ENCODE measurements at regions not wholly inside any gene's neighbourhood (a gene's known extent, or its start where the extent isn't known, plus 50 kb on each side); places are given as distances from the start of the nearest gene placed in this dataset.

GRCh38 chr1:89451011-89451410, 73.6 kb upstream of the LRRC8B start:
- no peak overlapping the region for H3K27ac ChIP-seq (ENCODE audit: insufficient read length, low read depth, low read length)
- H3K4ac ChIP-seq (ENCODE audit: low read depth, low read length) = no peak overlapping the region
- no peaks in the 10 kb centered on the region for H3K36me3 Mint-ChIP-seq (ENCODE audit: insufficient read depth in 1 of 3, low read depth in 3 of 3)
- H4K91ac ChIP-seq (ENCODE audit: insufficient read length, low read depth, low read length) = no peak overlapping the region
- no peak overlapping the region for H3K56ac ChIP-seq (ENCODE audit: insufficient read length, low read depth, low read length)
- H2BK15ac ChIP-seq (ENCODE audit: low read depth, low read length) = no peak overlapping the region
- H3K14ac ChIP-seq (ENCODE audit: insufficient read depth, low read length) = no peak overlapping the region
- no peak overlapping the region for H3K23ac ChIP-seq (ENCODE audit: insufficient read length, low read depth, low read length)
- H3K18ac ChIP-seq (ENCODE audit: insufficient read length, low read depth, low read length) = no peak overlapping the region
- H3T11ph ChIP-seq (ENCODE audit: low read length) = no peak overlapping the region
- H3K23me2 ChIP-seq (ENCODE audit: insufficient read length, low read depth, low read length, poor library complexity, severe bottlenecking) = no peaks in the 10 kb centered on the region
- no peaks in the 10 kb centered on the region for H3K27me3 ChIP-seq (ENCODE audit: insufficient read depth, low read length)
- no peaks in the 10 kb centered on the region for H3K79me1 ChIP-seq (ENCODE audit: insufficient read depth, low read depth, low read length, poor library complexity, severe bottlenecking)
- no peak overlapping the region for H2AFZ ChIP-seq (ENCODE audit: low read length)
- H3K9me3 Mint-ChIP-seq = no peaks in the 10 kb centered on the region
- H2BK12ac ChIP-seq (ENCODE audit: insufficient read length, low read depth, low read length) = no peak overlapping the region
- H2BK5ac ChIP-seq (ENCODE audit: insufficient read length, low read length) = no peak overlapping the region
- H3K27ac Mint-ChIP-seq = no peak overlapping the region
- no peak overlapping the region for H2BK120ac ChIP-seq (ENCODE audit: low read depth, low read length, poor library complexity, severe bottlenecking)
- no peak overlapping the region for H2BK20ac ChIP-seq (ENCODE audit: low read depth, low read length, poor library complexity, severe bottlenecking)
- H3K4me1 Mint-ChIP-seq = peaks cover 0 to 7% of the 10 kb centered on the region in 2 experiments; a peak in 2 of 4 replicates
- no peak overlapping the region for H4K5ac ChIP-seq (ENCODE audit: insufficient read length, low read depth, low read length)
- H2AK5ac ChIP-seq (ENCODE audit: insufficient read length, low read length) = no peak overlapping the region
- no peaks in the 10 kb centered on the region for H4K20me1 ChIP-seq (ENCODE audit: control insufficient read depth, insufficient read depth, insufficient read length)
- WGBS (ENCODE audit: extremely low coverage, insufficient read length, low lambda C conversion rate) = no CpG with 5 or more reads among the region's 2 CpGs
- TF ChIP-seq, protein P1, sequence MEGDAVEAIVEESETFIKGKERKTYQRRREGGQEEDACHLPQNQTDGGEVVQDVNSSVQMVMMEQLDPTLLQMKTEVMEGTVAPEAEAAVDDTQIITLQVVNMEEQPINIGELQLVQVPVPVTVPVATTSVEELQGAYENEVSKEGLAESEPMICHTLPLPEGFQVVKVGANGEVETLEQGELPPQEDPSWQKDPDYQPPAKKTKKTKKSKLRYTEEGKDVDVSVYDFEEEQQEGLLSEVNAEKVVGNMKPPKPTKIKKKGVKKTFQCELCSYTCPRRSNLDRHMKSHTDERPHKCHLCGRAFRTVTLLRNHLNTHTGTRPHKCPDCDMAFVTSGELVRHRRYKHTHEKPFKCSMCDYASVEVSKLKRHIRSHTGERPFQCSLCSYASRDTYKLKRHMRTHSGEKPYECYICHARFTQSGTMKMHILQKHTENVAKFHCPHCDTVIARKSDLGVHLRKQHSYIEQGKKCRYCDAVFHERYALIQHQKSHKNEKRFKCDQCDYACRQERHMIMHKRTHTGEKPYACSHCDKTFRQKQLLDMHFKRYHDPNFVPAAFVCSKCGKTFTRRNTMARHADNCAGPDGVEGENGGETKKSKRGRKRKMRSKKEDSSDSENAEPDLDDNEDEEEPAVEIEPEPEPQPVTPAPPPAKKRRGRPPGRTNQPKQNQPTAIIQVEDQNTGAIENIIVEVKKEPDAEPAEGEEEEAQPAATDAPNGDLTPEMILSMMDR (conservative IDR thresholded peaks at IDR 0.05) = no peak
- no peaks in the 10 kb centered on the region for H3K27me3 Mint-ChIP-seq (ENCODE audit: low read depth)
- no peak overlapping the region for H3K4me3 Mint-ChIP-seq
- no peak overlapping the region for H3K4me2 ChIP-seq (ENCODE audit: insufficient read depth, insufficient read length, low read length)
- no peak overlapping the region for H4K8ac ChIP-seq (replicated peaks; ENCODE audit: insufficient read length, low read depth, low read length)
- H3K9me3 ChIP-seq (ENCODE audit: control insufficient read depth, low read depth, low read length) = no peaks in the 10 kb centered on the region
- no peak overlapping the region for H3K9ac ChIP-seq (ENCODE audit: extremely low read depth, insufficient read length, low read length)
- no peaks in the 10 kb centered on the region for H3K4me1 ChIP-seq (ENCODE audit: insufficient read depth, low read length)
- DNase-seq = no peak
- H3K79me2 ChIP-seq (ENCODE audit: insufficient read depth, low read length) = no peaks in the 10 kb centered on the region

Measured in H9 (cell line).